ENCODE measurements at regions not wholly inside any gene's neighbourhood (a gene's known extent, or its start where the extent isn't known, plus 50 kb on each side); places are given as distances from the start of the nearest gene placed in this dataset.

DNA sequence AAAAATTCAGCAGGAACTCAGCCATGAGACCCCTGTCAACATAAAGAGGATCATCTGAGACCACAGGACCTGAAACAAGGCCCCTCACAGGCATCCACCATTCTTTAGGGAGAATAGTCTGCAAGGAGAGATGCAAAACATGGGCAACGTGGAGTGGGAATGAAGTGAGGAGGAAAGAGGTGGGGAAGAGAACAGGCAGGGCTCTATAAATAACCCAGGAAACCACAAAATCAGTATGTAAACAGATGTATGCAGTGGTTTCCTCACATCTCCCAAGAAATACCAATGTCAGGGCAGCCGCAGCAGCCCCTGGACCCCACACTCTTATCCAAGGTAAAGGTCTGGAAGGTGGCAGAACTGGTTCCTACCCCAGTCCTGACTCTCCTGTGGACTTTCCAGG, 168.5 kb downstream of the EN1 start:
- Mint-ChIP-seq H3K4me1 (ENCODE audit: low read depth in 2 of 2) (no peaks in the 10 kb centered on the region), H3K9me3 (peaks cover 0 to 4% of the 10 kb centered on the region in 2 donors), H3K4me3 (no peak overlapping the region), H3K27me3 (peaks cover 0 to 4% of the 10 kb centered on the region in 2 donors), H3K27ac (no peak overlapping the region), H3K36me3 (ENCODE audit: insufficient read depth) (no peaks in the 10 kb centered on the region)
- ATAC-seq (replicated peaks) (no peak), DNase-seq (no peak)

DNA sequence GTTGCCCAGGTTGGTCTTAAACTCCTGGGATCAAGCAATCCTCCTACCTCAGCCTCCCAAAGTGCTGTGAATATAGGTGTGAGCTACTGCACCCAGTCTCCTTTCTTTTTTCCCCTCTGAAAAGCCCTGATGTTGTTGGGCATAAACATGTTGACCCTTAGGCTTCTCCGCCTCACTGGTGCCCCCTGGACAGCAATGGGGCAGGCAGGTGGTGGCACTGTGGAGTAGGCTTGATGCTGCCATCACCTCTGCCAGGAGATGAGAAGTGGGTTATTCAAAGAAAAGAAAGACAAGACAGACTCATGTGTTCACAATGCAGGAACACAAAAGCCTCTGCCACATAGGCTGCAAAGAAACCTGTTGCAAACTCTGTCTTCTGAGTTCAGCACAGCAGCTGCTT, 169.9 kb downstream of the EN1 start:
- no peaks in the 10 kb centered on the region for H3K4me1 Mint-ChIP-seq (ENCODE audit: low read depth in 2 of 2)
- ATAC-seq (replicated peaks), result no peak

DNA sequence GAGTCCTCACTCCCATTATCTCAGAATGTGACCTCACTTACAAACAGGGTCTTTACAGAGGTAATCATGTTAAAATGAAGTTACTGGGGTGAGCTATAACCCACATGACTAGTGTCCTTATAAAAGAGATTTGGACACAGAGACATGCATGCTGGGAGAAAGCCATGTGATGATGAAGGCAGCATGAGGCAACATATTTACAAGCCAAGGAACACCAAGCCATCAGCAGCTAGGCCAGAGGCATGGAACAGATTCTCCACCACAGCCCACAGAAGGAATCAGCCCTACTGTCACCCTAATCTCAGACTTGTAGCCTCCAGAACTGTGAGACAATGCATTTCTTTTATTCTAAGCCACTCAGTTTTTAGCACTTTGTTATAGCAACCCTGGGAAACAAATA, 171.9 kb downstream of the EN1 start:
- Mint-ChIP-seq H3K4me1 (ENCODE audit: low read depth in 2 of 2) (no peaks in the 10 kb centered on the region), H3K4me3 (no peak overlapping the region), H3K27ac (no peak overlapping the region), H3K27me3 (no peaks in the 10 kb centered on the region), H3K36me3 (ENCODE audit: insufficient read depth) (no peaks in the 10 kb centered on the region), H3K9me3 (no peaks in the 10 kb centered on the region)
- DNase-seq (no peak), ATAC-seq (replicated peaks) (no peak)

More for the DNA sequence above, 169.9 kb downstream of the EN1 start:
- Mint-ChIP-seq H3K4me3 (no peak overlapping the region), H3K27me3 (peaks cover 0 to 4% of the 10 kb centered on the region in 2 donors), H3K27ac (no peak overlapping the region), H3K9me3 (peaks cover 0 to 4% of the 10 kb centered on the region in 2 donors), H3K36me3 (ENCODE audit: insufficient read depth) (no peaks in the 10 kb centered on the region)
- DNase-seq, result no peak

DNA sequence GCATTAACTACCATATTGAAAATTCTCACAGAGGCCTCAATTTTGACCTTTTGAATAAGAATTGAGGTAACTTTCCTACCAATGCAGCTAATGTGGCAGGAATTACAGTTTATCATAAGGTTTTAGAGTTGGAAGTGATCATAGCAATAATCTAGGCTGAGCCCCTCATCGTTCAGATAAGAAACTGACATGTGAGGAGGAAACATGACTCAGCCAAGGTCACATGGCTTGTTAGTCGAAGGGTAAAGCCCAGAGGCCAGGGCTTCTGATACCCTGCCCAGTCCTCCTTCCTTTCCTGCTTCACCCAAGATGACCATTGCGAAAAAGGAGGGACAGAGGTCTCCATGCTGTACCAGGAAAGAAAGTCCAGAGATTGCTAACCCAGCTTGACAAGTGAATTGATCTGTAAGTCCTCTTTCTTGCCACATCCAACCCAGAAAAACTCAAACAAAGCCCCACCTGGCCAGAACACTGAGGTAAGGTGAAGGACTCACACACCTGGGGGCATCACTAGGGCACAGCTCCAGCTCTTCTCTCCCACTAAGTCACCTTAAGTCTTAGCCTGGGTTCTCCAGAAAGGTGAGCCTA, 174.8 kb downstream of the EN1 start:
- no peaks in the 10 kb centered on the region for H3K9me3 Mint-ChIP-seq
- H3K27me3 Mint-ChIP-seq, result no peaks in the 10 kb centered on the region
- no peak for ATAC-seq (replicated peaks)
- no peak overlapping the region for H3K4me3 Mint-ChIP-seq
- DNase-seq, result no peak
- no peaks in the 10 kb centered on the region for H3K36me3 Mint-ChIP-seq (ENCODE audit: insufficient read depth)
- no peaks in the 10 kb centered on the region for H3K4me1 Mint-ChIP-seq (ENCODE audit: low read depth in 2 of 2)
- no peak overlapping the region for H3K27ac Mint-ChIP-seq

DNA sequence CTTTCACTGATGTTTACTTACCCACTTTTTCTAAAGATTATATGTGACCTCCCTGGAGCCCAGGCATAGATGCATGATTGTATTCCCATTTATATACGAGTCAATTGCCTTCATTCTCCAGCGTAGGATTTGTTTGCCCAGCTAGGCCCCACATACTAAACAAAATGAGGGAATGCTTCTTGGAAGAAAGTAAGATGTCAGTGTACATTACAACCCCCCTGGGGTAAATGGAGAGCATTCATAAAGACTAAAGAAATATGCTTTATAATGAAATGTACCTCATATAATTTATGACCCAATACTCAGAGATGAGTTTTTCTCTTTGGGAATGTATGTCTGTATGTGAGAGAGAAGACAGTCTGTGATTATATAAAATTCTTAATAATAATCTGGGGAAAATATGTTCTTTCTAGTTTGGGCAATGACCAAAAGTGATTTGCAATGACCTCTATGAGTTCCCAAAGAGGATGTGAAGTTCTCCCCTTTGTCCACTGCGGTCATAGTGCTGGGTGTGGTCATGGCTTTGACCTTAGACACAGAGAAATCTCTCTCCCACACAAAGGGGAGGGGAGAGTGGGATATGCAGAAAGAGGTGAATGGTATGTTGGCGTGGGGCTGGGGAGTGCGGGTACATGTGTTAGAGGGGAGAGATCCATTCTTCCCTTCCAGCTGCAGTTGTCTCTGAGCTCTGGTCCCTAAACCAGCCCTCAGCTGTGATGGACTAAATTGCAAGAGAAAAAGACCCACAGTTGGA, 175.6 kb downstream of the EN1 start:
- no peaks in the 10 kb centered on the region for H3K9me3 Mint-ChIP-seq
- H3K36me3 Mint-ChIP-seq (ENCODE audit: insufficient read depth), result no peaks in the 10 kb centered on the region
- no peaks in the 10 kb centered on the region for H3K4me1 Mint-ChIP-seq (ENCODE audit: low read depth in 2 of 2)
- no peak overlapping the region for H3K27ac Mint-ChIP-seq
- H3K4me3 Mint-ChIP-seq, result no peak overlapping the region
- ATAC-seq (replicated peaks) (no peak), DNase-seq (no peak)
- H3K27me3 Mint-ChIP-seq, result no peaks in the 10 kb centered on the region

DNA sequence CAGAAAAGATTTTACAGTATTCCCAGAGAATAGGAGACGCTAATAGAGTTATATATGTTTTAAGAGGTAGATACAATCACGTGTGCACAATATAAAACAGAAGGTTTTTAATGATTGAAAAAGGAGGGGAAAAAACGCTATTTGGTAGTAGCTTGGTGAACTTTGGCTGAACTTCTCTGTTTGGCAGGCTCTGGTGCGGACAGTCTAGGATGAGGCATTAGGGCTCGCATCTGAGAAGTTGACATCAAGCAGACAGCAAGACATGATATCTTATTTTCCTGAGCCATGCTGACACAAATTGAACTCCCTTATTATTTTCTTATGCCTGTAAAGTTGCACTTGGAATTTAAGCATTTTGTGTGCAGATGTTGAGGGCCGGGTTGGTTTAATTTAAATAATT, 176.6 kb downstream of the EN1 start:
- no peak overlapping the region for H3K27ac Mint-ChIP-seq
- no peaks in the 10 kb centered on the region for H3K36me3 Mint-ChIP-seq (ENCODE audit: insufficient read depth)
- no peaks in the 10 kb centered on the region for H3K27me3 Mint-ChIP-seq
- DNase-seq, result no peak
- H3K9me3 Mint-ChIP-seq, result no peaks in the 10 kb centered on the region
- no peak overlapping the region for H3K4me3 Mint-ChIP-seq
- no peak for ATAC-seq (replicated peaks)
- no peaks in the 10 kb centered on the region for H3K4me1 Mint-ChIP-seq (ENCODE audit: low read depth in 2 of 2)

DNA sequence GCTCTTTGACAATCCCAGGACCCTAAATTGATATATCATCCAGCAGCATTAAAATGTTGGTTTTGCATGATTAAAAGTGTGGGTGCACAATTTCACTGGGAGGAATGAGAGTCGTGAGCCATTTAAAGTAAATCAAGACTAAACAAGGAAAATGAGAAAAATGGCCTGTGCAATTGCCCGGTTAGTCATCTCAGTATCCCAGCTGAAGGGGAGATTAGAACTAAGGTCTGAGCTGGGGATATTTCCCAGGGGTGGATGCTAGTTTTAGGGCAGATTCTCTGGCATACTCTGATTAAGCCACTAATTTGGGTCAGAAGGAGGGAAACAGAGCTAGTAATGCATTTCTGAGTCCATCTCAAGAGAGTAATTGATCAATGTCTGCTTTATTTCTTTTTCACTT, 177.2 kb downstream of the EN1 start:
- DNase-seq (no peak), ATAC-seq (replicated peaks) (no peak)
- no peaks in the 10 kb centered on the region for H3K4me1 Mint-ChIP-seq (ENCODE audit: low read depth in 2 of 2)
- no peaks in the 10 kb centered on the region for H3K36me3 Mint-ChIP-seq (ENCODE audit: insufficient read depth)
- no peak overlapping the region for H3K4me3 Mint-ChIP-seq
- H3K9me3 Mint-ChIP-seq, result no peaks in the 10 kb centered on the region
- H3K27me3 Mint-ChIP-seq, result no peaks in the 10 kb centered on the region
- no peak overlapping the region for H3K27ac Mint-ChIP-seq

DNA sequence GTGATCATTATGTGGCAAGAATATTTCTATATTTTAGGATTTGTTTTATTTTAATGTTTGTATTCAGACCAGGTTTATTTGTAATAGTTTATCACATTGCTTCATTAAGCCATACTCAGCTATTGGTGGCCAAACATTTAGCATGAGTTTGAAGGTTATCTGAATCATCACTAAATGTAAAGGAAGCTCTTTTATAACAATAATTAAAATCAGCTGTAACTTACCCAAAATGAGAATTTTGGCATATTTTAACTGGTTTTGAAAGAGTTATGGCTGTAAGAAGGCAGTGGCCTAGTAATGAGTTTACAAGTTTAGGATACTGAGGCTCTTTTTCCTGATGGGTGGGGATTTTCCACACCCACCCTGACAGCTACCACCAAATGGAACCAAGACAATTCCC, 177.8 kb downstream of the EN1 start:
- H3K4me3 Mint-ChIP-seq, result no peak overlapping the region
- DNase-seq, result no peak
- no peak overlapping the region for H3K27ac Mint-ChIP-seq
- no peaks in the 10 kb centered on the region for H3K27me3 Mint-ChIP-seq
- H3K36me3 Mint-ChIP-seq (ENCODE audit: insufficient read depth), result no peaks in the 10 kb centered on the region
- no peak for ATAC-seq (replicated peaks)
- H3K9me3 Mint-ChIP-seq, result peaks cover 0 to 2% of the 10 kb centered on the region in 2 donors
- no peaks in the 10 kb centered on the region for H3K4me1 Mint-ChIP-seq (ENCODE audit: low read depth in 2 of 2)

DNA sequence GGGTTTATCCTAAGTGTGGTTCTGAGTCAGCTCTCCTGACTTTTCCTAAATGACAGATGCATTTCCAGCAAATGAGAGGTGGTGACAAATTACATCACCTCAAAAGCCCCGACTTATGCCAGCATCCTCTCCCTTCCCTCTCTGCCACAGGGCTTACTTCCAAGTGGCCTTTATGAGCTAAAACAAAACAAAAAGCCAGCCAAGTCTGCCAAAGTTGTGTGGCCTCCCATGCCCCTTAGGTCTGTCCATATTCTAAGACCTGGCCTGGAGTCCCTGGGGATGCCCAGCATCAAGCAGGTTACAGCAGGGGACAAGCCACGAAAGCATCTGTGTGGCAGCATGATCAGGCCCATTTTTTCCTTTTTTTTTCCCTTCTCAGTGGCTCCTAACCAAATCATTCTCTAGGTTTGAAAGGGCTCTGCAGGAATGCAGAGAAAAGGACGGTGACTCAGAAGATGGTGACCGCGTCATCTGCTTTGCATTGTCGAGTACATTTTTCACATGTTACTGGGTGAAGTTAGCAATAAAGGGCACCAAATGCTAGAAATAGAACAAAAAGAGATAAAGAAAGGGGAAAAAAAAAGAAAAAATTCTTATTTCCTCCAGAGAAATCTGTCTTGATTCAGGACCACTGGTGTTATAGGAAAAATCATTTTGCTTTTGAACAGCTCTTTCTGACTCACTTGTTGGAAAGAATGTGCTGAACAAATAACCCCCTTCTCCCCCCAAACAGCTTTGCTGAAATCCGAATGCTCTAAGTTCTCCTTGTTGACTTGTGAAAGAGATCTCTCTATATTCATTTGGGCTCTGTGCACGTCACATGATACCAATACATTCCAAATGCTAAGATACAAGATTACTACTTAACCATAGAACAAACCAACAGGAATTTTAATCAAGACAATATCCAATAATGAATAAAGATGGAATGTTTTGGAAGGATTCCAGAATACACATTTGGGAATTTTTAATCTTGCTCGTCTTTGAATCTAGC, 178.7 kb downstream of the EN1 start:
- ATAC-seq (replicated peaks), result no peak

DNA sequence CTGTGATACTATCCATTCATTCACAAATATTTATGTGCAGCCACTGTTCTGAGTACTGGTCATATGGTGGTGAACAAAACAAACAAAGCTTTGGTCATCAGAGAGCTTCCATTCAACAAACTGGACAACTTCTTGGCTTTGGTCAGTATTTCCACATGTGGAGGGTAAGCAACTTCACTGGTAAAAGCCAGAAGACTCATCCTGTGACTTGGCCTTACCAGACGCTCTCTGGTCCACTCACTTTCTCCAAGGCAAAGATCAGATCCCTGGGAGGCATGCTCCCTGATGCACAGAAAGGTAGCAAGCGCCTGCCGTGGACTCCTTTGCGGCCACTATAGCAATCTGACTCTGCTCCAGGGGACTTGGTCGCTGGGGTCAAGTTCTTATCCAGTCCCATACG, 179.5 kb downstream of the EN1 start:
- no peak for DNase-seq

More for the DNA sequence above, 178.7 kb downstream of the EN1 start:
- H3K4me3 Mint-ChIP-seq, result no peak overlapping the region
- H3K27ac Mint-ChIP-seq, result no peak overlapping the region
- H3K27me3 Mint-ChIP-seq, result peaks cover 0 to 4% of the 10 kb centered on the region in 2 donors
- H3K9me3 Mint-ChIP-seq, result peaks cover 0 to 4% of the 10 kb centered on the region in 2 donors
- H3K36me3 Mint-ChIP-seq (ENCODE audit: insufficient read depth), result no peaks in the 10 kb centered on the region
- H3K4me1 Mint-ChIP-seq (ENCODE audit: low read depth in 2 of 2), result no peaks in the 10 kb centered on the region
- no peak for DNase-seq

DNA sequence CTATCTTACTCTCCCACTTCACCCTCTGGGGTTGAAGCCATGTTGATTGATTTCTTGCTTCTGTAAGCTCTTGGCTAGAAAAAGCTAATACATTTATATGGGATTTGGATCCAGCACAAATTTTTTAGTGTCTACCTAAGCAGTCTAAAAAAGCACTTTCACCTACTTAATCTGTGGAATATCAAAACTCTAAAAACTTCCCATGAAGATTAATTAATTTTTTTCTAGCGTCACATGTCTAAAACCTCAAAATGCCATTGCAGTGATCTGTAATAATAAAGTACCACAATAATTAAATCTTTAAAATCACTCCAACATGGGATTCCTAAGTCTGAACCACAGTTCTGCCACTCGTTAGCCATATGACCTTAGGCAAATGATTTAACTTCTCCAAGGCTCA, 180.1 kb downstream of the EN1 start:
- H3K4me3 Mint-ChIP-seq, result no peak overlapping the region
- H3K27ac Mint-ChIP-seq, result no peak overlapping the region
- H3K4me1 Mint-ChIP-seq (ENCODE audit: low read depth in 2 of 2), result no peaks in the 10 kb centered on the region
- H3K27me3 Mint-ChIP-seq, result peaks cover 0 to 4% of the 10 kb centered on the region in 2 donors
- H3K36me3 Mint-ChIP-seq (ENCODE audit: insufficient read depth), result no peaks in the 10 kb centered on the region
- no peak for ATAC-seq (replicated peaks)
- H3K9me3 Mint-ChIP-seq, result peaks cover 0 to 4% of the 10 kb centered on the region in 2 donors
- DNase-seq, result no peak

More for the DNA sequence above, 179.5 kb downstream of the EN1 start:
- Mint-ChIP-seq H3K27me3 (peaks cover 0 to 4% of the 10 kb centered on the region in 2 donors), H3K27ac (no peak overlapping the region), H3K36me3 (ENCODE audit: insufficient read depth) (no peaks in the 10 kb centered on the region), H3K4me1 (ENCODE audit: low read depth in 2 of 2) (no peaks in the 10 kb centered on the region), H3K4me3 (no peak overlapping the region), H3K9me3 (peaks cover 0 to 4% of the 10 kb centered on the region in 2 donors)
- no peak for ATAC-seq (replicated peaks)

DNA sequence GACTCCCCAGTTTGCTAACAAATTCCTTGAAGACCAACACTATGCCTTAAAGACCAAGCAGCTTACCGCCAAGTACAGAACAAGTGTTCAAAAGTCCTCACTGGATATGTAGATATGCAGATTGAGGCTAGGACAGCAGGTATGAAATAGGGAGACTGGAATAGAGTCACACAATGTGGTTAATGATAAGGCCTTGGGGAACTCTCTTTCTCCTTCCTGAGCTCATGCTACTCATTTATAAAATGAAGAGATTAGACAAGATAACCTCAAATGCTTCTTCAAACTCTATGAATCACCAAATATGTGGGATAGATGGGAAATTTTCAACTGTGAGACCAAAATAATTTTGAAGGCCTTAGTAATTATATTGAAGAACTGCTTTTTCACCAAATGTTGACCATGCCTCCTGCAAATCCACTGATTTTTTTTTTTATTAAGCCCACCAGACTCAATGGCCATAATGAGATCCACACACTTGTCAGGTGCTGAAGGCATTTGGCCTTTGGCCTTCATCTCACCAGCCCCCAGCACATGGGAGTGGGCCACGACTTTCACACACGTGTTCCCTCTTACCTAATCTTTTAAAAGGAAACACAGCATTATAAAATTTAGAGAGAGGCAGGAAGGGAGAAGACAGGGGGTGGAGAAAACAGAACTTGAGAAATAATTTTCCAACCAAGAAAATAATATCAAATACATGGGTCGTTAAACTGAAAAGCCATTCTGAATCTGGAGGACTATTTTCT, 181.5 kb downstream of the EN1 start:
- no peak overlapping the region for H3K4me3 Mint-ChIP-seq
- no peak for DNase-seq

DNA sequence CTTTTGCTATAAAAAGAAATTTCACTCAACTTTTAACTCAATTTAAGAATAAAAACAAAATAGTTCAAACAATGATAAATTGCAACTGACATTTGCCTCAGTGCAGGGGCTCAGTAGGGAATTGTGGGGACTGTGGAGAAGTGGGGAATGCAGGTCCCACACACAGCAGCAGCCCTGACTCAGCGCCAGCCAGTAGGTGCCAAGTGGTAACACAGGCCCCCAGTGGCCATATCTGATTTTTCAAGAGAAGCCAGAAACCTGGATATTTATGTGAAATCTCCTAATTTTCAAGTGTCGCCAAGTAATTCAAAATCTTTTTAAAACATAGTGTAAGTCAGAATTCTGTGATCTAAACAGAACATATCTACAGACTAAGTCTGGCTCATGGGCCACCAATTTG, 186.3 kb downstream of the EN1 start:
- ATAC-seq (replicated peaks), result no peak
- Mint-ChIP-seq H3K27me3 (peaks cover 4 to 5% of the 10 kb centered on the region in 2 donors), H3K27ac (no peak overlapping the region), H3K9me3 (peaks cover 0 to 4% of the 10 kb centered on the region in 2 donors), H3K36me3 (ENCODE audit: insufficient read depth) (no peaks in the 10 kb centered on the region), H3K4me3 (no peak overlapping the region), H3K4me1 (ENCODE audit: low read depth in 2 of 2) (no peaks in the 10 kb centered on the region)
- no peak for DNase-seq

More for the DNA sequence above, 181.5 kb downstream of the EN1 start:
- Mint-ChIP-seq H3K4me1 (ENCODE audit: low read depth in 2 of 2) (no peaks in the 10 kb centered on the region), H3K9me3 (peaks cover 0 to 4% of the 10 kb centered on the region in 2 donors), H3K27me3 (peaks cover 0 to 4% of the 10 kb centered on the region in 2 donors), H3K27ac (no peak overlapping the region), H3K36me3 (ENCODE audit: insufficient read depth) (no peaks in the 10 kb centered on the region)
- ATAC-seq (replicated peaks), result no peak

Measured in effector memory CD8-positive, alpha-beta T cell (primary cell).